SK-N-SH (cell line): ENCODE measurements at regions not wholly inside any gene's neighbourhood (a gene's known extent, or its start where the extent isn't known, plus 50 kb on each side); places are given as distances from the start of the nearest gene placed in this dataset.

Experiments
- CTCF ChIA-PET: fragments of 300-600, 350-600 bp; formaldehyde crosslinking; extraction: SDS; loops from one replicate; lab custom pipeline; 2021; lab: Yijun Ruan, JAX
- POLR2A ChIA-PET: fragments of 350-600 bp; sonication (Branson Sonifier 250); formaldehyde crosslinking; extraction: SDS; loops from one replicate; lab custom pipeline; 2020; ENCODE audit warnings: antibody characterized with exemption, inconsistent platforms; lab: Yijun Ruan, JAX
- DNase-seq: peaks from one replicate; pipeline ENCODE4 v3.0.0; 2012
- H2AFZ ChIP-seq: fragments of 200-600 bp; sonication (generic); 2 replicates; pipeline ENCODE4 v1.8.1; 2016; ENCODE audit warnings: antibody characterized with exemption, mild to moderate bottlenecking, low read depth
- H3F3A ChIP-seq: fragments of 200-600 bp; sonication (generic); replicated peaks from 2 replicates; pipeline ENCODE3; 2016; ENCODE audit warnings: antibody characterized with exemption, mild to moderate bottlenecking; ENCODE audit not compliant: insufficient read depth
- H3K27ac ChIP-seq, 2 experiments: fragments of 200-500 bp in 1 of 2; fragments of 200-600 bp in 1 of 2; sonication (Bioruptor generic) in 1 of 2; sonication (generic), shearing (Covaris generic) in 1 of 2; 2 replicates each; pipeline versions ENCODE4 v1.5.1 to v1.6.1; 2014 to 2016; ENCODE audit warnings: low read depth in 2 of 2, inconsistent platforms in 1 of 2, low read length in 1 of 2, mild to moderate bottlenecking in 1 of 2, mixed read lengths in 1 of 2
- H3K27me3 ChIP-seq: fragments of 200-600 bp; sonication (generic), shearing (Covaris generic); 2 replicates; pipeline ENCODE4 v1.6.1; 2016; ENCODE audit warnings: mixed run types; ENCODE audit not compliant: insufficient read depth
- H3K36me3 ChIP-seq, 2 experiments: fragments of 200-500 bp in 1 of 2; fragments of 200-600 bp in 1 of 2; sonication (Bioruptor generic) in 1 of 2; sonication (generic) in 1 of 2; replicated peaks in 1 of 2; 2 replicates each; pipeline versions ENCODE3 to v1.5.1; 2014 to 2016; ENCODE audit warnings: low read length in 1 of 2, mild to moderate bottlenecking in 1 of 2; ENCODE audit not compliant: insufficient read depth in 2 of 2, control insufficient read depth in 1 of 2
- H3K4me1 ChIP-seq, 2 experiments: fragments of 200-500 bp in 1 of 2; fragments of 200-600 bp in 1 of 2; sonication (Bioruptor generic) in 1 of 2; sonication (generic), shearing (Covaris generic) in 1 of 2; 2 replicates each; pipeline versions ENCODE4 v1.5.1 to v1.6.1; 2014 to 2016; ENCODE audit warnings: low read depth in 1 of 2, low read length in 1 of 2, mixed run types in 1 of 2; ENCODE audit not compliant: insufficient read depth in 2 of 2, control insufficient read depth in 1 of 2
- H3K4me2 ChIP-seq: fragments of 200-600 bp; sonication (generic), shearing (Covaris generic); 2 replicates; pipeline ENCODE4 v1.6.1; 2017; ENCODE audit warnings: mixed run types
- H3K4me3 ChIP-seq, 2 experiments: fragments of 200-500 bp in 1 of 2; fragments of 200-600 bp in 1 of 2; sonication (Bioruptor generic) in 1 of 2; sonication (generic), shearing (Covaris generic) in 1 of 2; 2 replicates each; pipeline versions ENCODE4 v1.5.1 to v1.8.1; 2014 to 2016; ENCODE audit warnings: low read depth in 2 of 2, inconsistent platforms in 1 of 2, low read length in 1 of 2, mild to moderate bottlenecking in 1 of 2, mixed read lengths in 1 of 2, moderate library complexity in 1 of 2
- H3K79me2 ChIP-seq: fragments of 200-600 bp; sonication (generic); 2 replicates; pipeline ENCODE4 v1.8.1; 2017; ENCODE audit warnings: mild to moderate bottlenecking; ENCODE audit not compliant: insufficient read depth
- H3K9ac ChIP-seq: fragments of 200-600 bp; sonication (generic); 2 replicates; pipeline ENCODE4 v1.6.1; 2017; ENCODE audit warnings: mixed run types
- H3K9me2 ChIP-seq: fragments of 200-600 bp; sonication (generic); 2 replicates; pipeline ENCODE4 v1.6.1; 2017; ENCODE audit warnings: mixed run types
- H3K9me3 ChIP-seq: fragments of 200-600 bp; sonication (generic); 2 replicates; pipeline ENCODE4 v1.6.1; 2017; ENCODE audit warnings: mixed run types, mild to moderate bottlenecking, moderate library complexity
- H4K20me1 ChIP-seq: fragments of 200-600 bp; sonication (generic); 2 replicates; pipeline ENCODE4 v1.6.1; 2017; ENCODE audit warnings: mild to moderate bottlenecking, mixed run types; ENCODE audit not compliant: insufficient read depth
- EP300 ChIP-seq, 2 experiments: IDR thresholded peaks; 2 replicates each; pipeline versions ENCODE4 v1.4.0 to v1.6.1; 2012; ENCODE audit warnings: borderline replicate concordance in 1 of 2, low read depth in 1 of 2, low read length in 1 of 2
- EZH2phosphoT487 ChIP-seq: fragments of 200-600 bp; sonication (generic); IDR thresholded peaks from 2 replicates; pipeline ENCODE4 v1.6.1; 2017; ENCODE audit warnings: low read depth, mixed run types, mild to moderate bottlenecking, antibody characterized with exemption, moderate library complexity, borderline replicate concordance
- FOSL2 ChIP-seq: IDR thresholded peaks from 2 replicates; pipeline ENCODE4 v1.4.0; 2012; ENCODE audit warnings: low read depth, mild to moderate bottlenecking, moderate library complexity, borderline replicate concordance
- FOXM1 ChIP-seq: IDR thresholded peaks from 2 replicates; pipeline ENCODE4 v1.4.0; 2012; ENCODE audit warnings: low read depth, mild to moderate bottlenecking
- GABPA ChIP-seq: IDR thresholded peaks from 2 replicates; pipeline ENCODE4 v1.4.0; 2012; ENCODE audit warnings: low read depth, mild to moderate bottlenecking
- JUND ChIP-seq: IDR thresholded peaks from 2 replicates; pipeline ENCODE4 v1.4.0; 2012
- MEF2A ChIP-seq: IDR thresholded peaks from 2 replicates; pipeline ENCODE4 v1.4.0; 2012; ENCODE audit warnings: low read depth, borderline replicate concordance
- MXI1 ChIP-seq: IDR thresholded peaks from 2 replicates; pipeline ENCODE4 v1.6.1; 2012; ENCODE audit warnings: mild to moderate bottlenecking, low read depth, low read length, improper control_type of control experiment
- NFIC ChIP-seq: IDR thresholded peaks from 2 replicates; pipeline ENCODE4 v1.4.0; 2012; ENCODE audit warnings: borderline replicate concordance
- POLR2AphosphoS5 ChIP-seq: IDR thresholded peaks from 2 replicates; pipeline ENCODE4 v1.6.1; 2012; ENCODE audit warnings: low read depth, low read length
- RCOR1 ChIP-seq: fragments of 150-350 bp; IDR thresholded peaks from 2 replicates; pipeline ENCODE4 v1.6.1; 2017; ENCODE audit warnings: antibody characterized with exemption, low read length
- REST ChIP-seq: IDR thresholded peaks from 2 replicates; pipeline ENCODE4 v1.6.1; 2012; ENCODE audit warnings: mild to moderate bottlenecking, low read depth, low read length, moderate library complexity
- RXRA ChIP-seq: IDR thresholded peaks from 2 replicates; pipeline ENCODE4 v1.4.0; 2012; ENCODE audit warnings: low read depth, mild to moderate bottlenecking, borderline replicate concordance
- SIN3A ChIP-seq: IDR thresholded peaks from 2 replicates; pipeline ENCODE4 v1.6.1; 2012; ENCODE audit warnings: low read depth, mild to moderate bottlenecking, low read length, moderate library complexity, borderline replicate concordance
- TCF12 ChIP-seq: IDR thresholded peaks from 2 replicates; pipeline ENCODE4 v1.4.0; 2012
- YY1 ChIP-seq: IDR thresholded peaks from 2 replicates; pipeline ENCODE4 v1.4.0; 2012; ENCODE audit warnings: low read depth, mild to moderate bottlenecking
- WGBS: methylation state at CpG from one replicate; pipeline ENCODE4 v1.1.6; 2017; ENCODE audit warnings: low lambda C conversion rate; 5-methylcytosine and 5-hydroxymethylcytosine counted together
- TF ChIP-seq, protein P1 (sequence below): IDR thresholded peaks from 2 replicates; pipeline ENCODE4 v1.4.0; 2012; ENCODE audit warnings: low read depth, borderline replicate concordance

- Histone ChIP-seq H3F3A (no peaks in the 10 kb centered on the region), H3K9me2 (no peaks in the 10 kb centered on the region), H3K79me2 (no peaks in the 10 kb centered on the region), H3K9ac (no peak overlapping the region), H3K36me3 (no peaks in the 10 kb centered on the region), H3K4me3 (no peak overlapping the region), H3K9me3 (no peaks in the 10 kb centered on the region), H3K4me1 (no peaks in the 10 kb centered on the region), H3K27ac (no peak overlapping the region), H2AFZ (no peak overlapping the region), H3K4me2 (no peak overlapping the region), H4K20me1 (no peaks in the 10 kb centered on the region), H3K27me3 (peaks cover 50% of the 10 kb centered on the region)
- DNase-seq, result no peak
- WGBS, result 15% methylated on average over 1 of the region's 1 CpG
- POLR2A ChIA-PET, result no interaction called here
- CTCF ChIA-PET, result no interaction called here
- no peak for TF ChIP-seq FOXM1
- TF ChIP-seq, protein P1, sequence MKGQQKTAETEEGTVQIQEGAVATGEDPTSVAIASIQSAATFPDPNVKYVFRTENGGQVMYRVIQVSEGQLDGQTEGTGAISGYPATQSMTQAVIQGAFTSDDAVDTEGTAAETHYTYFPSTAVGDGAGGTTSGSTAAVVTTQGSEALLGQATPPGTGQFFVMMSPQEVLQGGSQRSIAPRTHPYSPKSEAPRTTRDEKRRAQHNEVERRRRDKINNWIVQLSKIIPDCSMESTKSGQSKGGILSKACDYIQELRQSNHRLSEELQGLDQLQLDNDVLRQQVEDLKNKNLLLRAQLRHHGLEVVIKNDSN, result no peak
- TF ChIP-seq RXRA, result no peak
- no peak for TF ChIP-seq EP300 (IDR thresholded peaks at IDR 0.05; ENCODE audit: borderline replicate concordance in 1 of 2, low read depth in 1 of 2, low read length in 1 of 2)
- TF ChIP-seq GABPA, result no peak
- TF ChIP-seq EZH2phosphoT487, result no peak
- no peak for TF ChIP-seq JUND
- TF ChIP-seq MXI1, result no peak
- no peak for TF ChIP-seq FOSL2
- no peak for TF ChIP-seq REST
- TF ChIP-seq NFIC, result no peak
- no peak for TF ChIP-seq SIN3A
- no peak for TF ChIP-seq YY1
- no peak for TF ChIP-seq MEF2A
- TF ChIP-seq POLR2AphosphoS5, result no peak
- no peak for TF ChIP-seq RCOR1
Observed at GRCh38 chr9:107647141-107647540, 157.6 kb upstream of the KLF4 start.

DNA sequence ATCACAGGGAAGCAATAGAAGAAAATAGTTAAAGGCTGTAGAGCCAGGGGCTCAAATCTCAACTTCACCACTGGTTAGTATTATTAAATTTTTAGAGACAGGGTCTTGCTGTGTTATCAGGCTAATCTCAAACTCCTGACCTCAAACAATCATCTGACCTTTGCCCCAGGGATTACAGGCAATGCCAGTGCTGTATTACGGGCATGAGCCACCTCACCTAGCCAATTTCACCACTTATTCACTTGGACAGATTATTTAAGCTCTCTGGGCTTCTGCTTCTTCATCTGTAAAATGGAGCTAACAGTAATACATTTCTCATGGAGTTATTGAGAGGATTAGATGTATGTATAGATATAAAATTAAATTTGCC, 155.9 kb upstream of the KLF4 start:
- Histone ChIP-seq H3K9ac (no peak overlapping the region), H3K9me3 (no peaks in the 10 kb centered on the region), H3K79me2 (no peaks in the 10 kb centered on the region), H3K4me3 (no peak overlapping the region), H2AFZ (no peak overlapping the region), H3K27ac (no peak overlapping the region), H3F3A (no peaks in the 10 kb centered on the region), H3K4me1 (no peaks in the 10 kb centered on the region), H3K36me3 (no peaks in the 10 kb centered on the region), H3K9me2 (no peaks in the 10 kb centered on the region), H3K27me3 (peaks cover 58% of the 10 kb centered on the region), H3K4me2 (no peak overlapping the region), H4K20me1 (no peaks in the 10 kb centered on the region)
- ChIA-PET CTCF (no interaction called here), POLR2A (no interaction called here)
- WGBS, result 36% methylated on average over 1 of the region's 1 CpG
- TF ChIP-seq GABPA (no peak), EP300 (IDR thresholded peaks at IDR 0.05; ENCODE audit: borderline replicate concordance in 1 of 2, low read depth in 1 of 2, low read length in 1 of 2) (no peak), TCF12 (no peak)
- no peak for DNase-seq
